HEK293 (cell line): ENCODE measurements at regions not wholly inside any gene's neighbourhood (a gene's known extent, or its start where the extent isn't known, plus 50 kb on each side); places are given as distances from the start of the nearest gene placed in this dataset.

ENCODE experiments used
- YY1 ChIP-seq: fragments of 450-650 bp; formaldehyde crosslinking; IDR thresholded peaks from 2 replicates; pipeline ENCODE4 v1.5.1; 2018; ENCODE audit warnings: missing biosample characterization, missing genetic modification characterization
- ZNF596 ChIP-seq: fragments of 450-650 bp; IDR thresholded peaks from 2 replicates; pipeline ENCODE4 v1.5.0; 2018; ENCODE audit warnings: missing biosample characterization, mild to moderate bottlenecking, missing genetic modification characterization, moderate library complexity
- TF ChIP-seq, protein P1 (sequence below): fragments of 450-650 bp; formaldehyde crosslinking; IDR thresholded peaks from 2 replicates; pipeline ENCODE4 v1.5.1; 2016; ENCODE audit warnings: missing biosample characterization, missing genetic modification characterization
- TF ChIP-seq, protein P2 (sequence below): sonication (generic); formaldehyde crosslinking; IDR thresholded peaks from 2 replicates; pipeline ENCODE4 v1.8.1; 2022; ENCODE audit warnings: mild to moderate bottlenecking, moderate library complexity, missing genetic modification reagents

DNA sequence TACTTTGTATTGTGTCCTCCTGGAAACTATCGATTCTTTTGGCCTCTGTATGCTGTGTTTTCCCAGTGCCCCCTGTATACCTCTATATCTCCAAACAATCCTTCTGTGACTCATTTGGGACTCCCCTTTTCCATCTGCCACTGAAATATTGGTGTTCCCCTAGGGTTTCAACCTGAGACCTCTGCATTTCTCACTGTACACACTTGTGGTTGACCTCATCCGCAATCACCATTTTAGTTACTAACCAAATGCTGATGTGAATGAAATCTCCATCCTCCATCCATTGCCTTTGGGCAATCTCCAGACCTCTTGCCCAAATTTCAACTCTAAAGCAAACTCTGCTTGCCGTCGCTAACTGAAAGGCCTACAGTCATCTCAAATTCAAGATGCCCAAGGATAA lies 190.6 kb upstream of the PLET1 start:
- TF ChIP-seq, protein P1, sequence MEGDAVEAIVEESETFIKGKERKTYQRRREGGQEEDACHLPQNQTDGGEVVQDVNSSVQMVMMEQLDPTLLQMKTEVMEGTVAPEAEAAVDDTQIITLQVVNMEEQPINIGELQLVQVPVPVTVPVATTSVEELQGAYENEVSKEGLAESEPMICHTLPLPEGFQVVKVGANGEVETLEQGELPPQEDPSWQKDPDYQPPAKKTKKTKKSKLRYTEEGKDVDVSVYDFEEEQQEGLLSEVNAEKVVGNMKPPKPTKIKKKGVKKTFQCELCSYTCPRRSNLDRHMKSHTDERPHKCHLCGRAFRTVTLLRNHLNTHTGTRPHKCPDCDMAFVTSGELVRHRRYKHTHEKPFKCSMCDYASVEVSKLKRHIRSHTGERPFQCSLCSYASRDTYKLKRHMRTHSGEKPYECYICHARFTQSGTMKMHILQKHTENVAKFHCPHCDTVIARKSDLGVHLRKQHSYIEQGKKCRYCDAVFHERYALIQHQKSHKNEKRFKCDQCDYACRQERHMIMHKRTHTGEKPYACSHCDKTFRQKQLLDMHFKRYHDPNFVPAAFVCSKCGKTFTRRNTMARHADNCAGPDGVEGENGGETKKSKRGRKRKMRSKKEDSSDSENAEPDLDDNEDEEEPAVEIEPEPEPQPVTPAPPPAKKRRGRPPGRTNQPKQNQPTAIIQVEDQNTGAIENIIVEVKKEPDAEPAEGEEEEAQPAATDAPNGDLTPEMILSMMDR: no peak
- TF ChIP-seq YY1 (tag by site-specific recombination): no peak
- TF ChIP-seq, protein P2, sequence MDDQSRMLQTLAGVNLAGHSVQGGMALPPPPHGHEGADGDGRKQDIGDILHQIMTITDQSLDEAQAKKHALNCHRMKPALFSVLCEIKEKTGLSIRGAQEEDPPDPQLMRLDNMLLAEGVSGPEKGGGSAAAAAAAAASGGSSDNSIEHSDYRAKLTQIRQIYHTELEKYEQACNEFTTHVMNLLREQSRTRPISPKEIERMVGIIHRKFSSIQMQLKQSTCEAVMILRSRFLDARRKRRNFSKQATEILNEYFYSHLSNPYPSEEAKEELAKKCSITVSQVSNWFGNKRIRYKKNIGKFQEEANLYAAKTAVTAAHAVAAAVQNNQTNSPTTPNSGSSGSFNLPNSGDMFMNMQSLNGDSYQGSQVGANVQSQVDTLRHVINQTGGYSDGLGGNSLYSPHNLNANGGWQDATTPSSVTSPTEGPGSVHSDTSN (CRISPR knock-in tag): no peak
- no peak for TF ChIP-seq ZNF596
